ENCODE measurements at regions not wholly inside any gene's neighbourhood (a gene's known extent, or its start where the extent isn't known, plus 50 kb on each side); places are given as distances from the start of the nearest gene placed in this dataset.

DNA sequence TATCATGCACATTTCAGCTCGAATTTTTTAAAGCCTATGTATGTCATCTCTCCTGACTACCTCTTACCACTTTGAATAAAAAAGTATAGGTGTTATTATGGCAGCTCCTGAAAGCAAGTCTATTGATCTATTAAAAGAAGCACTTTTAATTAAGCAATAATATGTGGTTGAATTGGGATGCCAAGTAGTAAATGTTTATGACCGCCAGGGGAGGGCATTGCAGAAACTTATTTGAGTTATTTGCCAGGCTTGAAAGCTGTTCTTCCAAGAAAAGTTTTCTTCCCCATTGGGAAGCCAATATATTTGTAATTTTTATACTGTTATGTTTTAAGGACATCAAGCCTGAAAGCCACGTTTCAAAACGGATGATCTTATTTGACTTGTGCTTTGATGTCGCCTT lies 88.1 kb upstream of the SOX21 start (continued):
- TF ChIP-seq, protein P1, sequence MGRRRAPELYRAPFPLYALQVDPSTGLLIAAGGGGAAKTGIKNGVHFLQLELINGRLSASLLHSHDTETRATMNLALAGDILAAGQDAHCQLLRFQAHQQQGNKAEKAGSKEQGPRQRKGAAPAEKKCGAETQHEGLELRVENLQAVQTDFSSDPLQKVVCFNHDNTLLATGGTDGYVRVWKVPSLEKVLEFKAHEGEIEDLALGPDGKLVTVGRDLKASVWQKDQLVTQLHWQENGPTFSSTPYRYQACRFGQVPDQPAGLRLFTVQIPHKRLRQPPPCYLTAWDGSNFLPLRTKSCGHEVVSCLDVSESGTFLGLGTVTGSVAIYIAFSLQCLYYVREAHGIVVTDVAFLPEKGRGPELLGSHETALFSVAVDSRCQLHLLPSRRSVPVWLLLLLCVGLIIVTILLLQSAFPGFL (CRISPR knock-in tag; IDR thresholded peaks at IDR 0.05; ENCODE audit: borderline replicate concordance): no peak
- no peak for TF ChIP-seq SMAD3 (CRISPR knock-in tag; IDR thresholded peaks at IDR 0.05; ENCODE audit: borderline replicate concordance)
- TF ChIP-seq, protein P2, sequence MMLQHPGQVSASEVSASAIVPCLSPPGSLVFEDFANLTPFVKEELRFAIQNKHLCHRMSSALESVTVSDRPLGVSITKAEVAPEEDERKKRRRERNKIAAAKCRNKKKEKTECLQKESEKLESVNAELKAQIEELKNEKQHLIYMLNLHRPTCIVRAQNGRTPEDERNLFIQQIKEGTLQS (CRISPR knock-in tag; conservative IDR thresholded peaks at IDR 0.05): no peak
- TF ChIP-seq OVOL2 (CRISPR knock-in tag; IDR thresholded peaks at IDR 0.05; ENCODE audit: borderline replicate concordance): no peak
- TF ChIP-seq NR3C1 (CRISPR knock-in tag; conservative IDR thresholded peaks at IDR 0.05; ENCODE audit: low read depth): no peak
- TF ChIP-seq, protein P3, sequence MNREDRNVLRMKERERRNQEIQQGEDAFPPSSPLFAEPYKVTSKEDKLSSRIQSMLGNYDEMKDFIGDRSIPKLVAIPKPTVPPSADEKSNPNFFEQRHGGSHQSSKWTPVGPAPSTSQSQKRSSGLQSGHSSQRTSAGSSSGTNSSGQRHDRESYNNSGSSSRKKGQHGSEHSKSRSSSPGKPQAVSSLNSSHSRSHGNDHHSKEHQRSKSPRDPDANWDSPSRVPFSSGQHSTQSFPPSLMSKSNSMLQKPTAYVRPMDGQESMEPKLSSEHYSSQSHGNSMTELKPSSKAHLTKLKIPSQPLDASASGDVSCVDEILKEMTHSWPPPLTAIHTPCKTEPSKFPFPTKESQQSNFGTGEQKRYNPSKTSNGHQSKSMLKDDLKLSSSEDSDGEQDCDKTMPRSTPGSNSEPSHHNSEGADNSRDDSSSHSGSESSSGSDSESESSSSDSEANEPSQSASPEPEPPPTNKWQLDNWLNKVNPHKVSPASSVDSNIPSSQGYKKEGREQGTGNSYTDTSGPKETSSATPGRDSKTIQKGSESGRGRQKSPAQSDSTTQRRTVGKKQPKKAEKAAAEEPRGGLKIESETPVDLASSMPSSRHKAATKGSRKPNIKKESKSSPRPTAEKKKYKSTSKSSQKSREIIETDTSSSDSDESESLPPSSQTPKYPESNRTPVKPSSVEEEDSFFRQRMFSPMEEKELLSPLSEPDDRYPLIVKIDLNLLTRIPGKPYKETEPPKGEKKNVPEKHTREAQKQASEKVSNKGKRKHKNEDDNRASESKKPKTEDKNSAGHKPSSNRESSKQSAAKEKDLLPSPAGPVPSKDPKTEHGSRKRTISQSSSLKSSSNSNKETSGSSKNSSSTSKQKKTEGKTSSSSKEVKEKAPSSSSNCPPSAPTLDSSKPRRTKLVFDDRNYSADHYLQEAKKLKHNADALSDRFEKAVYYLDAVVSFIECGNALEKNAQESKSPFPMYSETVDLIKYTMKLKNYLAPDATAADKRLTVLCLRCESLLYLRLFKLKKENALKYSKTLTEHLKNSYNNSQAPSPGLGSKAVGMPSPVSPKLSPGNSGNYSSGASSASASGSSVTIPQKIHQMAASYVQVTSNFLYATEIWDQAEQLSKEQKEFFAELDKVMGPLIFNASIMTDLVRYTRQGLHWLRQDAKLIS (CRISPR knock-in tag; IDR thresholded peaks at IDR 0.05; ENCODE audit: borderline replicate concordance): no peak

DNA sequence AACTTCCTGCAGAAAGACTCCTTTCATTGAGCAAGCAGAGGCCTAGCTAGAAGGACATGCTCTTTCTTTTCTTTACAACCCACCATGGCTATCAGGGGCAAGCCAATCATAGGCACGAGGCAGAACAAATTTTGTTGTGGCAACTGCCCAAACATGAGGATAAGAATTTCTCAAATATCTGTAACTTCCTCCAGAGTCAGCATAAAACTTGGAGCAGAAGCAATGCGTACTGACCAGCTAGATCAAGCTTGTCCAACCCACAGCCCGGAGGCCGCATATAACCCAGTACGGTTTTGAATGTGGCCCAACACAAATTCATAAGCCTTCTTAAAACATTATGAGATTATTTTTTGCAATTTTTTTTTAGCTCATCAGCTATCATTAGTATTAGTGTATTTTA lies 87.0 kb upstream of the SOX21 start:
- H3K4me1 Mint-ChIP-seq: no peaks in the 10 kb centered on the region
- TF ChIP-seq TCF7 (CRISPR knock-in tag; IDR thresholded peaks at IDR 0.05; ENCODE audit: low read depth) (no peak), ZNF317 (CRISPR knock-in tag; IDR thresholded peaks at IDR 0.05; ENCODE audit: borderline replicate concordance, low read depth) (no peak)
- TF ChIP-seq, protein P4, sequence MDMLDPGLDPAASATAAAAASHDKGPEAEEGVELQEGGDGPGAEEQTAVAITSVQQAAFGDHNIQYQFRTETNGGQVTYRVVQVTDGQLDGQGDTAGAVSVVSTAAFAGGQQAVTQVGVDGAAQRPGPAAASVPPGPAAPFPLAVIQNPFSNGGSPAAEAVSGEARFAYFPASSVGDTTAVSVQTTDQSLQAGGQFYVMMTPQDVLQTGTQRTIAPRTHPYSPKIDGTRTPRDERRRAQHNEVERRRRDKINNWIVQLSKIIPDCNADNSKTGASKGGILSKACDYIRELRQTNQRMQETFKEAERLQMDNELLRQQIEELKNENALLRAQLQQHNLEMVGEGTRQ (CRISPR knock-in tag; IDR thresholded peaks at IDR 0.05): no peak
- TF ChIP-seq, protein P5, sequence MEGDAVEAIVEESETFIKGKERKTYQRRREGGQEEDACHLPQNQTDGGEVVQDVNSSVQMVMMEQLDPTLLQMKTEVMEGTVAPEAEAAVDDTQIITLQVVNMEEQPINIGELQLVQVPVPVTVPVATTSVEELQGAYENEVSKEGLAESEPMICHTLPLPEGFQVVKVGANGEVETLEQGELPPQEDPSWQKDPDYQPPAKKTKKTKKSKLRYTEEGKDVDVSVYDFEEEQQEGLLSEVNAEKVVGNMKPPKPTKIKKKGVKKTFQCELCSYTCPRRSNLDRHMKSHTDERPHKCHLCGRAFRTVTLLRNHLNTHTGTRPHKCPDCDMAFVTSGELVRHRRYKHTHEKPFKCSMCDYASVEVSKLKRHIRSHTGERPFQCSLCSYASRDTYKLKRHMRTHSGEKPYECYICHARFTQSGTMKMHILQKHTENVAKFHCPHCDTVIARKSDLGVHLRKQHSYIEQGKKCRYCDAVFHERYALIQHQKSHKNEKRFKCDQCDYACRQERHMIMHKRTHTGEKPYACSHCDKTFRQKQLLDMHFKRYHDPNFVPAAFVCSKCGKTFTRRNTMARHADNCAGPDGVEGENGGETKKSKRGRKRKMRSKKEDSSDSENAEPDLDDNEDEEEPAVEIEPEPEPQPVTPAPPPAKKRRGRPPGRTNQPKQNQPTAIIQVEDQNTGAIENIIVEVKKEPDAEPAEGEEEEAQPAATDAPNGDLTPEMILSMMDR (IDR thresholded peaks at IDR 0.05): no peak
- H3K9me3 Mint-ChIP-seq: peaks cover 3% of the 10 kb centered on the region; the same call in 1 of the 2 replicates
- no peaks in the 10 kb centered on the region for H3K27me3 Mint-ChIP-seq (ENCODE audit: low read depth)
- ATAC-seq (no peak), DNase-seq (ENCODE audit: low spot score) (no peak)
- POLR2A ChIA-PET: no interaction called here
- no peak overlapping the region for H3K4me3 Mint-ChIP-seq
- CTCF ChIA-PET: interaction anchor here (1.2 kb wide), 1 partner anchor 169 kb away, joined by 3 read pairs; no protein-coding TSS in a partner anchor
- no peak overlapping the region for H3K27ac Mint-ChIP-seq
- H3K36me3 Mint-ChIP-seq: no peaks in the 10 kb centered on the region

DNA sequence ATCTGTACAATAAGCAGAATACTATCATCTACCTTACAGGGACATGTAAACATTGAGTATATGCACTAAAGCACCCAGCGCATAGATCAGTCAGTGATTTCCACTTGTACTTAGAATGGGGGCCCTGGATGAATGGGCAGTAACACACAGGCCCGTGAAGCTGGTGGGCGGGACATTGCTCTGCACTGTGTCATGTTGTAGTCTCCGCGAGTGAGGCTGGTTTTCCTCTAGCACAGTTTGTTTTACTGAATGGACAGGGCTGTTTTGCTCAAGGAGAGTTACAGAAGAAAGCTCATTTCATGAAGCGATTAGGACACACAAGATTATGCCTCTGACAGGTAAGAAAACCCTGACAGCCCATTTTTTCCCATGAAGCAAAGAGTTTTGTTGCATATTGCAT lies 86.4 kb upstream of the SOX21 start:
- H3K27ac Mint-ChIP-seq: no peak overlapping the region
- POLR2A ChIA-PET: interaction anchor here (0.7 kb wide), 1 partner anchor 1333 kb away, joined by 3 read pairs; no protein-coding TSS in a partner anchor
- no peaks in the 10 kb centered on the region for H3K36me3 Mint-ChIP-seq
- H3K27me3 Mint-ChIP-seq (ENCODE audit: low read depth): no peaks in the 10 kb centered on the region
- no peaks in the 10 kb centered on the region for H3K4me1 Mint-ChIP-seq
- ATAC-seq (no peak), DNase-seq (ENCODE audit: low spot score) (no peak)
- H3K4me3 Mint-ChIP-seq: no peak overlapping the region
- H3K9me3 Mint-ChIP-seq: peaks cover under 1% of the 10 kb centered on the region; the same call in 1 of the 2 replicates
- CTCF ChIA-PET: interaction anchor here (1.0 kb wide), 1 partner anchor 83 kb away, joined by 3 read pairs; no protein-coding TSS in a partner anchor
- TF ChIP-seq, protein P6, sequence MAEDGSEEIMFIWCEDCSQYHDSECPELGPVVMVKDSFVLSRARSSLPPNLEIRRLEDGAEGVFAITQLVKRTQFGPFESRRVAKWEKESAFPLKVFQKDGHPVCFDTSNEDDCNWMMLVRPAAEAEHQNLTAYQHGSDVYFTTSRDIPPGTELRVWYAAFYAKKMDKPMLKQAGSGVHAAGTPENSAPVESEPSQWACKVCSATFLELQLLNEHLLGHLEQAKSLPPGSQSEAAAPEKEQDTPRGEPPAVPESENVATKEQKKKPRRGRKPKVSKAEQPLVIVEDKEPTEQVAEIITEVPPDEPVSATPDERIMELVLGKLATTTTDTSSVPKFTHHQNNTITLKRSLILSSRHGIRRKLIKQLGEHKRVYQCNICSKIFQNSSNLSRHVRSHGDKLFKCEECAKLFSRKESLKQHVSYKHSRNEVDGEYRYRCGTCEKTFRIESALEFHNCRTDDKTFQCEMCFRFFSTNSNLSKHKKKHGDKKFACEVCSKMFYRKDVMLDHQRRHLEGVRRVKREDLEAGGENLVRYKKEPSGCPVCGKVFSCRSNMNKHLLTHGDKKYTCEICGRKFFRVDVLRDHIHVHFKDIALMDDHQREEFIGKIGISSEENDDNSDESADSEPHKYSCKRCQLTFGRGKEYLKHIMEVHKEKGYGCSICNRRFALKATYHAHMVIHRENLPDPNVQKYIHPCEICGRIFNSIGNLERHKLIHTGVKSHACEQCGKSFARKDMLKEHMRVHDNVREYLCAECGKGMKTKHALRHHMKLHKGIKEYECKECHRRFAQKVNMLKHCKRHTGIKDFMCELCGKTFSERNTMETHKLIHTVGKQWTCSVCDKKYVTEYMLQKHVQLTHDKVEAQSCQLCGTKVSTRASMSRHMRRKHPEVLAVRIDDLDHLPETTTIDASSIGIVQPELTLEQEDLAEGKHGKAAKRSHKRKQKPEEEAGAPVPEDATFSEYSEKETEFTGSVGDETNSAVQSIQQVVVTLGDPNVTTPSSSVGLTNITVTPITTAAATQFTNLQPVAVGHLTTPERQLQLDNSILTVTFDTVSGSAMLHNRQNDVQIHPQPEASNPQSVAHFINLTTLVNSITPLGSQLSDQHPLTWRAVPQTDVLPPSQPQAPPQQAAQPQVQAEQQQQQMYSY (CRISPR knock-in tag; IDR thresholded peaks at IDR 0.05): no peak
- TF ChIP-seq, protein P7, sequence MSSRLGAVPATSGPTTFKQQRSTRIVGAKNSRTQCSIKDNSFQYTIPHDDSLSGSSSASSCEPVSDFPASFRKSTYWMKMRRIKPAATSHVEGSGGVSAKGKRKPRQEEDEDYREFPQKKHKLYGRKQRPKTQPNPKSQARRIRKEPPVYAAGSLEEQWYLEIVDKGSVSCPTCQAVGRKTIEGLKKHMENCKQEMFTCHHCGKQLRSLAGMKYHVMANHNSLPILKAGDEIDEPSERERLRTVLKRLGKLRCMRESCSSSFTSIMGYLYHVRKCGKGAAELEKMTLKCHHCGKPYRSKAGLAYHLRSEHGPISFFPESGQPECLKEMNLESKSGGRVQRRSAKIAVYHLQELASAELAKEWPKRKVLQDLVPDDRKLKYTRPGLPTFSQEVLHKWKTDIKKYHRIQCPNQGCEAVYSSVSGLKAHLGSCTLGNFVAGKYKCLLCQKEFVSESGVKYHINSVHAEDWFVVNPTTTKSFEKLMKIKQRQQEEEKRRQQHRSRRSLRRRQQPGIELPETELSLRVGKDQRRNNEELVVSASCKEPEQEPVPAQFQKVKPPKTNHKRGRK (CRISPR knock-in tag; IDR thresholded peaks at IDR 0.05; ENCODE audit: borderline replicate concordance): no peak
- no peak for TF ChIP-seq ZBTB21 (CRISPR knock-in tag; IDR thresholded peaks at IDR 0.05; ENCODE audit: borderline replicate concordance)
- TF ChIP-seq, protein P8, sequence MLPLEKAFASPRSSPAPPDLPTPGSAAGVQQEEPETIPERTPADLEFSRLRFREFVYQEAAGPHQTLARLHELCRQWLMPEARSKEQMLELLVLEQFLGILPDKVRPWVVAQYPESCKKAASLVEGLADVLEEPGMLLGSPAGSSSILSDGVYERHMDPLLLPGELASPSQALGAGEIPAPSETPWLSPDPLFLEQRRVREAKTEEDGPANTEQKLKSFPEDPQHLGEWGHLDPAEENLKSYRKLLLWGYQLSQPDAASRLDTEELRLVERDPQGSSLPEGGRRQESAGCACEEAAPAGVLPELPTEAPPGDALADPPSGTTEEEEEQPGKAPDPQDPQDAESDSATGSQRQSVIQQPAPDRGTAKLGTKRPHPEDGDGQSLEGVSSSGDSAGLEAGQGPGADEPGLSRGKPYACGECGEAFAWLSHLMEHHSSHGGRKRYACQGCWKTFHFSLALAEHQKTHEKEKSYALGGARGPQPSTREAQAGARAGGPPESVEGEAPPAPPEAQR (CRISPR knock-in tag; IDR thresholded peaks at IDR 0.05): no peak
- no peak for TF ChIP-seq GRHL2 (CRISPR knock-in tag; IDR thresholded peaks at IDR 0.05; ENCODE audit: insufficient replicate concordance, severe bottlenecking)
- no peak for TF ChIP-seq GTF2I (CRISPR knock-in tag; conservative IDR thresholded peaks at IDR 0.05)
- no peak for TF ChIP-seq ZNF138 (CRISPR knock-in tag; conservative IDR thresholded peaks at IDR 0.05)
